ENCODE measurements at regions not wholly inside any gene's neighbourhood (a gene's known extent, or its start where the extent isn't known, plus 50 kb on each side); places are given as distances from the start of the nearest gene placed in this dataset.

DNA sequence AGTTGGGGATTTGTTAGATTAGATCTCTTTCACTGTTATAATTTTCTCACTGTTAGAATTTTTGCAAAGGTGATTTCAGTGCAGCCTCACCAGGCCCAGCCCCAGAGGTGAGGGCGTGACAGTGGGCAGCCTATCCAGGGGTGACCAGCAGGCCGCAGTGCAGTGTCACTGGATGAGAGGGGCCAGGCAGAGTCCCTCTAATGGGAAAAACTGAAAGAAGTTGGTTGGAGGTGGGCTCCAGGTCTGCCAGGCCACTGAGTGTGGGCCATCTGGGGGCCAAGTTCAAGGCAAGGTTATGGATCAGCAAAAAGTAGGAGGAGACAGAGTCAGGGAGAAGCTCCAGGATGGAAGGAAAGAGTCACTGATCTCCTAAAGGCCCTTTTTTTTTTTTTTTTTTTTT, 90.5 kb upstream of the SDK1 start:
- DNase-seq (ENCODE audit: low read depth): no peak
- H3K4me3 ChIP-seq (ENCODE audit: low read depth, low read length): no peak overlapping the region

DNA sequence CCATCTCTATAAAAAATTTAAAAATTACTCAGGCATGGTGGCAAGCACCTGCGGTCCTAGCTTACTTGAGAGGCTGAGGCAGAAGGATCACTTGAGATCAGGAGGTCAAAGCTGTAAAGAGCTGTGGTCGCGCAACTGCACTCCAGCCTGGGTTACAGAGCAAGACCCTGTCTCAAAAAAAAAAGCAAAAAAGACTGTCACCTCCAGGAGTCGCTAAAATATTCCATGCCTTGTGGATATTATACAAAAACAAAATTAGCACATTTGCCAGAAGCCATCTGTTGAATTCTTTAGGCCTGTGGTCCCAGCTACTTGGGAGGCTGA, 87.0 kb upstream of the SDK1 start:
- H3K4me3 ChIP-seq (ENCODE audit: low read depth, low read length): no peak overlapping the region
- no peak for DNase-seq (ENCODE audit: low read depth)

DNA sequence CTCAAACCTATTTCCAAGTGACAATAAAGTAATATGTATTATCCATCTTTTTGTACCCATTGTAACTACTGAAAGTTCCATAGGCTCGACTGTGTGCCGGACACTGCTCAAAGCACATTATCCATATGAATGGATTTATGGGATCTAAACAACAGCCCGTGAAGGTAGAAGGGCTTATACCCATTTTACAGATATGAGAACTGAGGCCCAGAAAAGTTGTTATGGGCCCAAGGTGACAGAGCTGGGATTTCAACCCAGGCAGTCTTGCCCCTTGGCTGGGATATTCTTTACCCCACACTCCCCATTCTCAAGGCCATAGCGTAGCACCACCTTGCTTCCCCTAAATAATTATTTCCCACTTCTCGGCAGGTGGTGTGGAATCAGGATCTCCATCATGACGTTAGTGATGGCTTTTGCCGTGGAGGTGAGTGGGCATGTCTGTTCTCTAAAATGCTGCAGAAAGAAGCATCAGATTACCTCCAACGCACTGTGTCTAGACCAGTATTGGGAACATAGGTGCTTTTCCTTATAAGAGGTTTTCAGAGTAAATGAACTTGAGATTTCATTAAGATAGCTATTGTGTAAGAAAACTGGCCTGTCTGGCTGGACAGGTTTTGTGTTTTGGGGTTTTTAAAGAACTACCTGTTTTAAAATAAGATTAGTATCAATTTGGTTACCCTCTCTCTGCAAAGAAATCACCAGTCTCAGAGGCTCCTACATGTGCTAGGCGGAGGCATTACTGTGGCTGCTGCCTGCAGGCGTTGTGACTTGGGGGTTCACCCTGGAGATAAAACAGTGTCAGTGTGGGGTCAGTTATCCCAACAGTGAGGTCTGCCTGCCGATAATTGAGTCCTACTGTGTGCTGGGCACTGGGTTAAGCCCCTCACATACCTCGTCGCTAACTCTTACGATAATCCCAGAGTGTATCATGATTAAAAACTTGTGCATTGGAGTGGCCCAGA, 85.1 kb upstream of the SDK1 start:
- no peak overlapping the region for H3K4me3 ChIP-seq (ENCODE audit: low read depth, low read length)
- DNase-seq (ENCODE audit: low read depth): no peak

DNA sequence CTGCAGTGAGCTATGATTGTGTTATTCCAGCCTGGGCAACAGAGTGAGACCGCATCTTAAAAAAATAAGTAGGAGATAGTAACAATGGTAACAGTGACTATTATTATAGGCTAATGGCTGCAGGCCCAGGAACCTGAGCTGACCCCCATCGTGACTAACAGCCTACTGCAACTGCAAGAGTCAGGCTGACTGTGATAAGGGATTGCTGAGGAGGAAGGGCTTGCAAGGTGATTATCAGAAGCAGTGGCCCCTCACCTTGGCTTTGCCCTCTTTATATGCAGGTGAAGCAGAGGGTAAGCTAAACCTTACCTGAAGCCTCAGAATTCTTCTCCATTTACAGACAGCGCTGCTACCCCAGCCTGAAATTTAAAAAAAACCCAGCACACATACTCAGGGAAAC, 83.9 kb upstream of the SDK1 start:
- no peak for DNase-seq (ENCODE audit: low read depth)
- H3K4me3 ChIP-seq (ENCODE audit: low read depth, low read length): no peak overlapping the region

DNA sequence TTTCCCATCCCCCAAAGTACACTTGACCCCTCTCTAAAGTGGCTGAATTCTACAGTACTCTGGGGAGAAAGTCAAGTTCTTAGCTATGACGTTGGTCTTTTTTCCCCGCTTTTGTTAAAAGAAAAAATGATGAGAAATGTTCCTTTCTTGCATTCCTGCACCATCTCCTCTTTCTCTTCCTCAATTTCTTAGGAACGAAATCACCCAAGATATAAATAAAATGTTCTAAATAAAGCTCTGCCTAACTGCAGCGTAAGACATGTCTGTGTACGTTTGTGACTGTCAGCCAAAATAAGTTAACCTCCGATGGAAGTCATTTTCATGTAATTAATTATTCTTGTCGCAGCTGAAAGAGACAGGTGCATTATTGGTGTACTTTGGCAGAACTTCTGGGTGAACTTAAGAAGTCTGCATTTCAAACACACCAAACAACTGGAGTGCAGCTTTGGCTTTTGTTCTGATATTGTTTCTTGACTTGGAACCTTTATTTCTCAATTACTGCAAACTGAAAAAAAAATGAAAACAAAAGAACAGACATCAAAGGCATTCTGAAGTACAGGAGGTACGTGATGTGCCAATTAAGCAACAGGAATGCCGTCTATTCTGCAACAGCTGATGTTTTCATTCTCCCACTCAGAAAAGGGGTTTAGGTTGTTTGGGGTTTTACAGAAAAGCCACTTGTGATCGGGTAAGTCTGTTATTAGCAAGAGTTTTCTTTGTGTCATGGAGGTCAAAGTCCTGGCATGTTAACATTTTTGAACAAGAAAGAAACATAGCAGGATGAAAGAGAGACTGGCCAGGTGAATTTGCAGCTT, 82.4 kb upstream of the SDK1 start:
- no peak for DNase-seq (ENCODE audit: low read depth)
- H3K4me3 ChIP-seq (ENCODE audit: low read depth, low read length): no peak overlapping the region

DNA sequence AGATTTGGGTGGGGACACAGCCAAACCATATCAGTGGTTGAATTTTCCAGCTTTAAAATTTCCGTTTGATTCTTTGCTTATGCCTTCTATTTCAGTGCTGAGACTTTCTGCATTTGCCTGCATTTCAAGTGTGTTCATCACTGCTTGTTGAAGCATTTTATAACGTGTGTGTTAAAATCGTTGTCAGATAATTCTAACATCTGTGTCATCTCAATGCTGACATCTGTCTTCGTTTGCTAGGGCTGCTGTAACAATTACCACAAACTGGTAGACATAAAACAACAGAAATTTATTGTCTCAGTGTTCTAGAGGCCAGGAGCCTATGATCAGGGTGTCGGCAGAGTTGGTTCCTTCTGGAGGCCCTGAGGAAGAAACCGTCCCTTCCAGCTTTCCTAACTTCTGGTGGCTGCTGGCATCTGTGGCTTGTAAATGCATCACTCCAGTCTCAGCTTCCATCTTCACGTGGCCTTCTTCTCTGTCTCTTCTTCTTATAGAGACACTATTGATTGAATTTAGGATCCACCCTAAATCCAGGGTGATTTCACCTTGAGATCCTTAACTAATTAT, 71.1 kb upstream of the SDK1 start:
- H3K4me3 ChIP-seq (ENCODE audit: low read depth, low read length): no peak overlapping the region
- no peak for DNase-seq (ENCODE audit: low read depth)

DNA sequence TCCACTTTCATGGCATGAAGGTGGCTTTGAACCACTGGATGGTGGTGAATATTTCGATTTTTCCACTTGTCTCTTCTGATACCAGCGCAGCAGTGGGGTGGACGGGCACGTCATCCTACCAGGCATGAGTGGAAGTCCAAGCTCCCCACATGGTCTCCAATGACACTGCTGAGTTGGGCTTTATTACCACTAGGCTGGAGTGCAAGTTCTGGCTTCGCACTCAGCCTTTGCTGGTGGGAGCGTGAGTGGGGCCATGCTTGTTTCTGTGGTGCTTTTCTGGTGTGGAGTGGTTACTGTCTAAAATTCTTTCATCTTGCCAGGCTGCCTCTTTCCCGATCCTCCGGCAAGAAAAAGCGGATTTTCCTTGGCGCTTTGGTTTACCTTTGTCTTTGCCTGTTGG, 70.1 kb upstream of the SDK1 start:
- H3K4me3 ChIP-seq (ENCODE audit: low read depth, low read length): no peak overlapping the region
- no peak for DNase-seq (ENCODE audit: low read depth)

DNA sequence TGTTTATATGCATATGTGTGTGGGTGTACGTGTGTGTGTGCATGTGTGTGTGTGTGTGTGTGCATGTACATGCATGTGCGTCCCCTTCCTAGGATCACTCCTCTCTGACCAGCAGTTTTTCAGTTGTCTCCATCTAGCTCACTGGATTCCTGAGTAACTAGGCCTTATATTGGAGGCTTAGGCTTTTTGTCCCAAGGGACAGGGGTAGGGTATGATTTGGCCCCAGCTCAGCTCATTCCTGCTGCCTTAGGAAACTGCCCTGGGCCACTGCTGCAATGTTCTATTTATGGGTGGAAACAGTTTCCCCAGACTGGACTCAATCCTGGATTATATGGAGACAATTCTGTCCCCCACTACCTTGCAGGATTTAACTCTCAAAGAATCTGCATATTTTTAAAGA, 68.8 kb upstream of the SDK1 start:
- peak; percentile 26 for DNase-seq (ENCODE audit: low read depth)
- no peak overlapping the region for H3K4me3 ChIP-seq (ENCODE audit: low read depth, low read length)

DNA sequence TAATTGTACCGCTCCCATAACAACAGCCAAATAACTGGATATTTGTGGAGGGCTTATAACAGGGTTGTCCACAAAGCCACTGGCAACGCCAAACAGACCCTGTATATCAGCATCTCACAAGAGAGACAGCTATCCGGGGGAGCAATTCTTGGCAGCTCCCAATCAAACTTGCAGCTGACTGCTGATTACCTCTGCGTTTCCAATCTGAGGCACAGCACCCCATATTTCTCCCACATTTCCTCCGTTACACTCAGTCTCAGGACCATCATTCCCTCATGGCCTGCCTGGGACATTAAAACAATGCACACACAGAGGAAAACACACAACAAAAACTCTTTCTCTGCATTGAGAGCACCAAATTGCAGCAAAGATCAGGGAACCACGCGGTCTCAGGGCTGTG, 67.8 kb upstream of the SDK1 start:
- no peak overlapping the region for H3K4me3 ChIP-seq (ENCODE audit: low read depth, low read length)
- DNase-seq (ENCODE audit: low read depth): no peak

DNA sequence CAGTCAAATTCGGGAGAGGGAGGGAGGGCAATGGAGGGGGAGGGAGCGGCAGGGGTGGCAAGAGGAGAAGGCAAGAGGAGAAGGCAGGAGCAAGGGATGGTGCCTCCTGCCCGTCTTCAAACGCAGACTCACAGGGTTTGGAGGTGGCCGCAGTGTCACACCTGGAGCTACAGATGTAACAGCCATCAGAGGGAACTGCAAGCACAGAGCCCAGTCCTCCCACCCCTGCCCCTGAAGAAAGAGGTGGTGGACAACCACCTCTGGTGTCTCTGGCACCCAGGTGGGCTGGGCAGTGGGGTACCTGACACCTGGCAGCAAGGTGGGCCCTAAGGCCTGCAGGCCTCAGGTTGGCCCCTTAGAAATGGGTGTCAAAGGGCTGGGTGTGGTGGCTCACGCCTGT, 67.0 kb upstream of the SDK1 start:
- no peak for DNase-seq (ENCODE audit: low read depth)
- no peak overlapping the region for H3K4me3 ChIP-seq (ENCODE audit: low read depth, low read length)

DNA sequence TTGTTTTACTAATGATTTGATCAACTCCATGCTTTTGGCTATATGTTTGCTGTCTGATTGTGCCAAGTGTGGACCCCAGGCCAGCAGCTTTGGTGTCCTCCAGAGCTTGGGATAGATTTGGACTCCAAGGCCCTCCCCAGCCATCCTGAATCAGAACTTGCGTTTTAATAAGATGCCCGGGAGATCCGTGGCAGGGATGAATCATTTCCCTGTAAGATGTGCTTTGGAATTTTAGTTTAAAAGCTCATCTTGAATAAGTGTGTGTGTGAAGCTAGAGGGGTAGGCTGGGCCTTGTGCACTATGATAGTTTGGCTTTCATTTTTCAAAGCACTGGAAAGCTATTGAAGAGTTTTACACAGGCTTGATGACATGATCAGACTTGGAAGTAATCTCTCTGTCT, 66.2 kb upstream of the SDK1 start:
- no peak for DNase-seq (ENCODE audit: low read depth)
- no peak overlapping the region for H3K4me3 ChIP-seq (ENCODE audit: low read depth, low read length)

DNA sequence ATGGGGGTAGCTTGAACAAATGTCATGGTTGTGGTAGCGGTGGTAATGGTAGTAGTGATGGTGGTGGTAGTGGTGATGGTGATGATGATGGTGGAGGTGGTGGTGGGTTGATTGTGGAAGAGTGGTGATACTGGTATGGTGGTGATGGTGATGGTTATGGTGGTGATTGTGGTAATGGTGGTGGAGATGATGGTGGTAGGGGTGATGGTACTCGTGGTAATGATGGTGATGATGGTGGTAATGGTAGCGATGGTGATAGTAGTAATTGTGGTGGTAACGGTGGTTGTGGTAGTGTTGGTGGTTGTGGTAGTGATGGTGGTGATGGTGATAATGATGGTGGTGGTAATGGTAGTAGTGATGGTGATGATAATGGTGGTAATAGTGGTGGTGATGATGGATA, 65.7 kb upstream of the SDK1 start:
- DNase-seq (ENCODE audit: low read depth): no peak

DNA sequence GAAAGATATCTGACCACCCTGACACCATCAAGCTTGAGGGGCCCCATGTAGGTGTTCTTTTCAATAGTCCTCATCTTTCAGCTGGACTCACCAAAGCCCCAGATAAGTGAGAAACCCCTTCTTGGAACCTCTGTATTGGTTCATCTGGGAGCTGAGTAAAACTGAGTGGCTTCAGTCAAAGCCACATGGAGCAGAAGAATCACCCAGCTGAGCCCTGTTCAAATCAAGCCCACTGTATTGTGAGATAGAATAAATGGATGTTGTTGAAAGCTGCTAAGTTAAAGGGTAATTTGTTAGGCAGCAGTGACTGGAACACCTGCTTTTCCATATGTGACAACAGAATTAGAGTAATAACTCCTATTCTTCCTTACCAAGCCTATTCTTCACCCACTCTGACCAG, 64.8 kb upstream of the SDK1 start:
- no peak overlapping the region for H3K4me3 ChIP-seq (ENCODE audit: low read depth, low read length)
- no peak for DNase-seq (ENCODE audit: low read depth)

More for the DNA sequence above, 65.7 kb upstream of the SDK1 start:
- H3K4me3 ChIP-seq (ENCODE audit: low read depth, low read length): no peak overlapping the region

DNA sequence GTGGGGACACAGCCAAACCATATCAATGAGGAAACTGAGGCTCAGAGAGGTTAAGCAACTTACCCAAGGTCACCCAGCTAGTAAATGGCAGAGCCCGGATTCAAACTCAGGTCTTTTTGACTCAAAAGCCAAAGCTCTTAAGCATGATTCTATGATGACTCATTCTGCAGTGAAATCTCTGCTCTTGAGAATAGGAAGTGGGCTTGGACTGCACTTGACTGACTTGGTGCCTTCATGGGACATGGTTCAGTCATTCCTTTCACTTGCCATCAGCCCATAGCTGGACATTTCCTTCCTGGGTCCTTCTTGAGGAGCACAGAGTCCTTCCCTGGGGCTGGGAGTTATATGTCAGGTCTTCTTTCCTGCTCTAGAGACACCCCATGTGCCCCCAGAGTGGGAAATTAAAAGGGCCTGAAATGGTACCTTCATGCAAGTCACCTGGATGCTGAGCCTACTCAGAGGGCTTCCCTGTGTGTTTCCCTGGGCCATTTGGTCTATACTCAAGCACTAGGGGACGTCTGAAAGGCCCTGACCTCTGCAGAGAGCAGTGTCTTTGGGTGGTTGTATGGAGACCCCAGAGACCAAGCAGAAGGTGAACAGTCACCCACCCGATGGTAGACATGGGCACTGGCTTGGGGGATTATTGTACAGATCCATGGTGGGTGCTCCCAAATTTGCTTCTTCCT, 62.4 kb upstream of the SDK1 start:
- no peak overlapping the region for H3K4me3 ChIP-seq (ENCODE audit: low read depth, low read length)
- DNase-seq (ENCODE audit: low read depth): no peak

DNA sequence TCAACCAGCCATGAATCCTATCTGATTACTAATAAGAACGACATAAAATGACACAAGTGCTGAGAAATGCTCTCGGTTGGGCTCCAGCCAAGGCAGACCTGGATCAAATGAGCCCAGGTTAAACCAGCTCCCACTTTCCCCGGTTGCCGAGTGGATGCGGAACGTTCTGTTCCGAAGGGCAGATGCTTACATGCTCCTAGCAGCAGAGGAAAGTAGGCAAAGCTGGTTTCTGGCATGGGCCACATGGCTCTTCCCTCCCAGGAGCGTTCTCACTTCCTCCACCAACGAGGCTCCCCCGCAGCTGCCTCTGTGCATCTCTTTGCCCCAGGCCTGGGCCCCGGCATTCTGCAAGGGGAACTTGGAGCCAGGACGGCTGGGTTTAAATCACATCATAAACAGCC, 61.8 kb upstream of the SDK1 start:
- DNase-seq (ENCODE audit: low read depth): no peak
- H3K4me3 ChIP-seq (ENCODE audit: low read depth, low read length): no peak overlapping the region

DNA sequence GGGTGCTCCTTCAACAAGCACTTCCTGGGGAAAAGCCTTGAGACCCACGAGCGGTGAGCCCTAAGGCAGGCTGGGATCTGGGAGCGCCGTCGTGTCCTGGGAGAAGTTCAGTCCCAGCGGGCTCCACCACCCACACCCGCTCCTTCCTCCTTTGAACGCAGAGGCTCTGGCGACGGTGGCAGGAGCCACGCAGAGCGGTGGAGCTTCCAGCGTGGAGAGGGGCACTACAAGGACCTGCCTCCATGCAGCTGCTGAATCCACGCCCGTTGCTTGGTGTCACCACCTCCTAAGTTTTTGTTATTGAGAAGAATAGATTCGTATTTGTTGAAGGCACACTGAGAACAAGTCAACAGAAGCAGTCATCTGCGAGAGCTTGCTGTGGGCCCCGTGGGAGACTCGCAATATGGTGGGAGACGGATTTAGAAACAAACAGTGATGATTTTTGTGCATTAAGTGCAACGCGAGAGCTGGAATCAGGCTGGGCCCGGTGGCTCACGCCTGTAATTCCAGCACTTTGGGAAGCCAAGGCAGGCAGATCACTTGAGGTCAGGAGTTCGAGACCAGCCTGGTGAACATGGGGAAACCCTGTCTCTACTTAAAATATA, 60.1 kb upstream of the SDK1 start:
- no peak for DNase-seq (ENCODE audit: low read depth)
- H3K4me3 ChIP-seq (ENCODE audit: low read depth, low read length): no peak overlapping the region

DNA sequence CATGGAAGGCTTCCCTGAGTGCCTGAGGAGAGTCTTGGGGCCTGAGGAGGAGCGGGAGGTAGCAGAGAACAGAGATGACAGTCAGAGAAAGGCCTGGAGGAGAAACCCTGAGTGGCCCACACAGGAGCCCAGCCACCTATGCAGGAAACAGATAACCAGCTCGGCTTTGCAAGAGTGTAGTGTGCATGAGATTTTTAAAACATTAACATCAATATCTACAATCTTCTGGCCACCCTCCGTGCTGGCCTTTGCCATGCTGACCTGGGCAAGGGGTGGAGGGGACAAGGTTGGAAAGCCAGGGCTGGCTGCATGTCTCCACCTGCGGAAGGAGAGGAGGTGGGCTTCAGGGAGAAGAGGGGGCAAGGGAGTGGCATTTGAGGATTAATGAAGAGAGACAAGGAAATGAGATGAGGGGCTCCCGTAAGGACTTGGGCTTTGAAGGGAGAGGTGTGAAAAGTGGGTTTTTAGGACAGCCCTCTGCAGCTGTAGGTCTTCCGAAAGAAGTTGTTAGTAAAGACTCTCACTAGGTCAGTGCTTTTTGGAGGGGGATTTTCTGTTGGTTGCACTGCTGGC, 59.3 kb upstream of the SDK1 start:
- no peak for DNase-seq (ENCODE audit: low read depth)
- H3K4me3 ChIP-seq (ENCODE audit: low read depth, low read length): no peak overlapping the region

DNA sequence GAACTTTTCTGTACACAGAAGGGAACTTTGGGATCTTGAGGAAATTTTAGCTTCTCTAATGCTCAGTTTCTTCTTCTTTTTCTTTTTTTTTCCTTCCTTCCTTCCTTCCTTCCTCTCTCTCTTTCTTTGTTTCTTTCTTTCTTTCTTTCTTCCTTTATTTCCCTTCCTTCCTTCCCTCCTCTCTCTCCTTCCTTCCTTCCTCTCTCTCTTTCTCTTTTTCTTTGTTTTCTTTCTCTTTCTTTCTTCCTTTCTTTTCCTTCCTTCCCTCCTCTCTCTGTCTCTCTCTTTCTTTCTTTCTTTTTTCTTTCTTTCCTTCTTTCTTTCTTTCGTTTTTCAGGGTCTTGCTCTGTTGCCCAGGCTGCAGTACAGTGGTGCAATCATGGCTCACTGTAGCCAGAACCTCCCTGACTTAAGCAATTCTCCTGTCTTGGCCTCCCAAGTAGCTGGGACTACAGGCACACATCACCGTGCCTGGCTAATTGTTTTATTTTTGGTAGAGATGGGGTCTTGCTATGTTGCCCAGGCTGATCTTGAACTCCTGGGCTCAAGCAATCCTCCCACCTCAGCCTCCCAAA, 58.6 kb upstream of the SDK1 start:
- DNase-seq (ENCODE audit: low read depth): no peak
- H3K4me3 ChIP-seq (ENCODE audit: low read depth, low read length): no peak overlapping the region

DNA sequence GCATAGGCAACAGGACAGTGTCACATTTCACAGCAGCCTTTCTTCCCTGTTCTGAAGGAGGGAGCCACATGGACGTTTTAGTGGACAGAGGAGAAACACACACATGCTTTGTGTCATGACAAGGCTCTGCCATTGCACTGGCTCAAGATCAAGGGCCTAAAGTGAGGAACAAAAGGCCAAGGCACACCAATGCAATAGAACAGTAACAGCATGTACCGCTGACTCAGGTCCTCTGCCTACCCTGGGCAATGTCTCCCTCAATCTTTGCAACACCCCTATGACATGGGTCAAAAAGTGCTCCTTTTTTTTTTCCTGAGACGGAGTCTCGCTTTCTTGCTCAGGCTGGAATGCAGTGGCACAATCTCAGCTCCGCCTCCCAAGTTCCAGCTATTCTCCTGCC, 57.8 kb upstream of the SDK1 start:
- H3K4me3 ChIP-seq (ENCODE audit: low read depth, low read length): no peak overlapping the region
- DNase-seq (ENCODE audit: low read depth): no peak

Measured in skeletal muscle cell (primary cell).